NK-92 treated with Interleukin-12 subunit alpha and Interleukin-12 subunit beta, amount 100 ng/mL, for 24 hours (cell line): ENCODE measurements at regions not wholly inside any gene's neighbourhood (a gene's known extent, or its start where the extent isn't known, plus 50 kb on each side); places are given as distances from the start of the nearest gene placed in this dataset.
"Not testable (repeated sequence)": the region's sequence is repeated elsewhere in the genome, so short reads cannot be mapped to it uniquely, and the experiment has no call there.

Experiments
- DNase-seq: peaks from one replicate; lab custom pipeline; 2025; lab: John Stamatoyannopoulos, UW

GRCh38 chr6:150683320-150683719 lies 83.6 kb downstream of the PLEKHG1 start:
- no peak for DNase-seq

- no peak for DNase-seq
Observed at GRCh38 chr6:150684161-150684560, 84.5 kb downstream of the PLEKHG1 start.

- DNase-seq: no peak
Observed at GRCh38 chr6:150684714-150685459, 85.2 kb downstream of the PLEKHG1 start.

GRCh38 chr6:150685860-150686259 lies 86.2 kb downstream of the PLEKHG1 start:
- DNase-seq: peak; percentile 51

GRCh38 chr6:150686566-150686965 lies 86.9 kb downstream of the PLEKHG1 start:
- DNase-seq: no peak

GRCh38 chr6:150687508-150687907 lies 87.8 kb downstream of the PLEKHG1 start:
- DNase-seq: no peak

GRCh38 chr6:150689900-150690590 lies 90.4 kb downstream of the PLEKHG1 start:
- no peak for DNase-seq

- DNase-seq: no peak
Observed at GRCh38 chr6:150690681-150691080, 91.0 kb downstream of the PLEKHG1 start.

- DNase-seq: no peak
Observed at GRCh38 chr6:150691463-150691862, 91.8 kb downstream of the PLEKHG1 start.

- DNase-seq: no peak
Observed at GRCh38 chr6:150692604-150693003, 92.9 kb downstream of the PLEKHG1 start.

- no peak for DNase-seq
Observed at GRCh38 chr6:150694889-150695288, 95.2 kb downstream of the PLEKHG1 start.

GRCh38 chr6:150695652-150696051 lies 96.0 kb downstream of the PLEKHG1 start:
- no peak for DNase-seq

GRCh38 chr6:150696190-150696589 lies 96.5 kb downstream of the PLEKHG1 start:
- no peak for DNase-seq

- not testable (repeated sequence) for DNase-seq
Observed at GRCh38 chr6:150696918-150697317, 97.2 kb downstream of the PLEKHG1 start.

GRCh38 chr6:150697515-150697914 lies 97.8 kb downstream of the PLEKHG1 start:
- no peak for DNase-seq

GRCh38 chr6:150698391-150698790 lies 98.7 kb downstream of the PLEKHG1 start:
- no peak for DNase-seq

- no peak for DNase-seq
Observed at GRCh38 chr6:150702675-150703074, 103.0 kb downstream of the PLEKHG1 start.

- DNase-seq: no peak
Observed at GRCh38 chr6:150704447-150705192, 104.9 kb downstream of the PLEKHG1 start.

GRCh38 chr6:150705392-150705791 lies 105.7 kb downstream of the PLEKHG1 start:
- no peak for DNase-seq

- DNase-seq: no peak
Observed at GRCh38 chr6:150710236-150710635, 110.6 kb downstream of the PLEKHG1 start.

- DNase-seq: no peak
Observed at GRCh38 chr6:150711061-150711460, 111.4 kb downstream of the PLEKHG1 start.

GRCh38 chr6:150711584-150712504 lies 112.2 kb downstream of the PLEKHG1 start:
- no peak for DNase-seq
